Gastroesophageal sphincter (tissue), 4 donors: ENCODE measurements at regions not wholly inside any gene's neighbourhood (a gene's known extent, or its start where the extent isn't known, plus 50 kb on each side); places are given as distances from the start of the nearest gene placed in this dataset.

Source experiments
- ATAC-seq: fragments of 150-250 bp; one replicate; pipeline ENCODE4 v1.9.1; 2016; ENCODE audit warnings: mild to moderate bottlenecking, moderate library complexity
- H3K27ac ChIP-seq, 4 donors: fragments of 200-600 bp; sonication (generic) in 3 of 4; 1 replicate in 3 of 4; 2 replicates in 1 of 4; pipeline ENCODE4 v1.5.1; 2016 to 2019
- H3K27me3 ChIP-seq: fragments of 200-600 bp; sonication (generic); one replicate; pipeline ENCODE4 v1.5.1; 2019
- H3K36me3 ChIP-seq, 2 donors: fragments of 200-600 bp; sonication (generic); one replicate each; pipeline ENCODE4 v1.5.1; 2019; ENCODE audit warnings: control low read depth in 1 of 2
- H3K4me1 ChIP-seq, 3 donors: fragments of 200-600 bp; sonication (generic); 1 replicate in 2 of 3; 2 replicates in 1 of 3; pipeline ENCODE4 v1.5.1; 2016 to 2019; ENCODE audit warnings: control low read depth in 2 of 3
- H3K4me3 ChIP-seq, 2 donors: fragments of 200-600 bp; sonication (generic); one replicate each; pipeline ENCODE4 v1.5.1; 2019; ENCODE audit warnings: mild to moderate bottlenecking in 1 of 2, moderate library complexity in 1 of 2
- H3K9me3 ChIP-seq, 3 donors: fragments of 200-600 bp; sonication (generic); one replicate each; pipeline ENCODE4 v1.5.1; 2017 to 2019; ENCODE audit warnings: control low read depth in 2 of 3
- CTCF ChIP-seq, 4 experiments: fragments of 200-600 bp in 2 of 4; fragments of 450-650 bp in 2 of 4; sonication (generic) in 1 of 4; IDR thresholded peaks; one replicate each; pipeline ENCODE4 v1.5.1; 2017 to 2019; ENCODE audit warnings: antibody characterized with exemption in 4 of 4, mild to moderate bottlenecking in 2 of 4, moderate library complexity in 2 of 4
- EP300 ChIP-seq: sonication (generic); formaldehyde crosslinking; IDR thresholded peaks from one replicate; pipeline ENCODE4 v1.6.1; 2017; ENCODE audit warnings: antibody characterized with exemption, mild to moderate bottlenecking
- POLR2A ChIP-seq, 2 donors: fragments of 450-650 bp; IDR thresholded peaks; one replicate each; pipeline ENCODE4 v1.6.1; 2017; ENCODE audit warnings: antibody characterized with exemption in 2 of 2, mild to moderate bottlenecking in 2 of 2, moderate library complexity in 1 of 2
- POLR2AphosphoS5 ChIP-seq: sonication (generic); formaldehyde crosslinking; IDR thresholded peaks from one replicate; pipeline ENCODE4 v1.6.1; 2017; ENCODE audit warnings: antibody characterized with exemption
- WGBS, 2 donors: methylation state at CpG; one replicate each; pipeline ENCODE4 v1.1.5; 2018; ENCODE audit warnings: low coverage in 1 of 2; 5-methylcytosine and 5-hydroxymethylcytosine counted together

DNA sequence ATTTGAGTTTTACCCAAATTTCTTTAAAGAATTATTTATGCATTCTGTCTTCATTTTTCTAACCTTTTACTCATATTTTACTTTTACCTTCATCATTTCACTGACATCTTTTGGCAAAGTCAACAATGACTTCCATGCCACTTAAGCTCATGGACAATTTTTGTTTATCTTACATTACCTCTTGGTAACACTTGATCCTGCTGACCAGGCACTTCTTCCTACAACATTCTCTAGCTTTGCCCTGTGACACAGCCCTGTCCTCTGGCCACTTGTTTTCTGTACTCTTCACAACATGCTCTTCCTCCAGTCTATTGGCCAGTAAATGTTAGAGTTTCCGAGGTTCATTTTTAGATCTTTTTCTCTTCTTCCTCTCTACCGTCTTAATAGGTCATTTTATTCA, 377.2 kb downstream of the SUCLA2 start:
- peaks cover 0 to 6% (median 0%) of the 10 kb centered on the region in 3 donors for H3K9me3 ChIP-seq
- WGBS, 2 donors = 83 to 100% methylated on average over 2 of the region's 2 CpGs
- H3K4me1 ChIP-seq = no peaks in the 10 kb centered on the region
- H3K27ac ChIP-seq = no peak overlapping the region
- no peaks in the 10 kb centered on the region for H3K36me3 ChIP-seq
- peaks cover 5% of the 10 kb centered on the region for H3K27me3 ChIP-seq
- no peak for ATAC-seq
- TF ChIP-seq POLR2A (IDR thresholded peaks at IDR 0.05) = no peak
- no peak for TF ChIP-seq EP300
- TF ChIP-seq POLR2AphosphoS5 = no peak
- TF ChIP-seq CTCF (IDR thresholded peaks at IDR 0.05) = no peak
- H3K4me3 ChIP-seq = no peak overlapping the region

- no peak for ATAC-seq
- no peak overlapping the region for H3K27ac ChIP-seq
- 19 to 57% methylated on average over 1 of the region's 1 CpG for WGBS, 2 donors
- peaks cover 0 to 15% (median 0%) of the 10 kb centered on the region in 3 donors for H3K9me3 ChIP-seq
- H3K27me3 ChIP-seq = peaks cover 11% of the 10 kb centered on the region
- no peaks in the 10 kb centered on the region for H3K4me1 ChIP-seq
- H3K4me3 ChIP-seq = no peak overlapping the region
- TF ChIP-seq POLR2AphosphoS5 (no peak), POLR2A (IDR thresholded peaks at IDR 0.05) (no peak), CTCF (IDR thresholded peaks at IDR 0.05) (no peak), EP300 (no peak)
- no peaks in the 10 kb centered on the region for H3K36me3 ChIP-seq
Observed at GRCh38 chr13:47621931-47622330, 379.1 kb downstream of the SUCLA2 start.

- no peak for ATAC-seq
Observed at GRCh38 chr13:47611664-47612288, 389.3 kb downstream of the SUCLA2 start.

DNA sequence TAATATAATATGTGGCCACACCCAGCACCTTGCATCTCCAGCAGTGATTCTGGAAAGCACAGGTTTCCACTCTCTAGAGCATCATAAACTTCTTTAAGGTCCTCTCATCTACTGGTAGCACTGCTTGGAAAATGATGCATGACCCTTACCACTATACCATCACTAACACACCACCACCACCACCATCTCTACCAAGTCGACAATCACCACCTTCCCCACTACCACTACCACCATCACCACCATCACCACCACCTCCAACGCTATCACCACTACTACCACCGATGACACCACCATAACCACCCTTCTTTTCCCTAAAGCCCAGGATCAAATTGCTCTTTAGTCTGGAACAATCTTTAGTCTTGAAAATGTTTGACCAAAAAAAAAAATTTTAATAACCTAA, 390.4 kb downstream of the SUCLA2 start:
- no peak overlapping the region for H3K27ac ChIP-seq
- H3K4me1 ChIP-seq = no peaks in the 10 kb centered on the region
- H3K27me3 ChIP-seq = no peaks in the 10 kb centered on the region
- no peak overlapping the region for H3K4me3 ChIP-seq
- ATAC-seq = no peak
- TF ChIP-seq POLR2A (IDR thresholded peaks at IDR 0.05) (no peak), CTCF (IDR thresholded peaks at IDR 0.05) (no peak), EP300 (no peak), POLR2AphosphoS5 (no peak)
- H3K9me3 ChIP-seq = peaks cover 0 to under 1% (median 0%) of the 10 kb centered on the region in 3 donors
- WGBS, 2 donors = 79 to 87% methylated on average over 3 of the region's 3 CpGs
- H3K36me3 ChIP-seq = no peaks in the 10 kb centered on the region

More at GRCh38 chr13:47611664-47612288, 389.3 kb downstream of the SUCLA2 start:
- Histone ChIP-seq H3K27me3 (no peaks in the 10 kb centered on the region), H3K4me1 (no peaks in the 10 kb centered on the region), H3K27ac (no peak overlapping the region), H3K36me3 (no peaks in the 10 kb centered on the region), H3K4me3 (no peak overlapping the region), H3K9me3 (no peaks in the 10 kb centered on the region)
- 92 to 93% methylated on average over 1 of the region's 1 CpG for WGBS, 2 donors
- TF ChIP-seq EP300 (no peak), POLR2AphosphoS5 (no peak), POLR2A (IDR thresholded peaks at IDR 0.05) (no peak), CTCF (IDR thresholded peaks at IDR 0.05) (no peak)

DNA sequence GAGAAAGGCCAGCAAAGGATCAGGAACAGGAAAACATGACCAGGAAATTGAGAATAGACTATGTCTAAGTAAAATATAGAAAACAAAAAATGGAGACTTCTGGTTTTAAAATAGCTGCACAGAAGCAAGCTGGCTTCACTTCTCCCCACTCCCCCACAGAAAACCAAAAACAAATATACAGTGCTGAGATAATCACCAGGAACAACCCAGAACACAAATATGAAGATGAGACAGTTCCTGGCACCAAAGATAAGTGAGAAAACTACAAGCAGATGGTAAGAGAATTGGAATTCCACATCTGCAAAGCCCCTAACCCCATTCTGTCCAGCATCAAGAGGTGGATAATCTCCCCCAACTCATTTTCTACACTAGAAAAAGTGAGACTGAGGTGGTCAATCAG, 397.7 kb downstream of the SUCLA2 start:
- Histone ChIP-seq H3K27me3 (no peaks in the 10 kb centered on the region), H3K4me3 (no peak overlapping the region), H3K27ac (no peak overlapping the region), H3K4me1 (no peaks in the 10 kb centered on the region), H3K9me3 (peaks cover 0 to 10% (median 0%) of the 10 kb centered on the region in 3 donors), H3K36me3 (no peaks in the 10 kb centered on the region)
- ATAC-seq = no peak
- TF ChIP-seq POLR2AphosphoS5 = no peak
